LoVo (cell line): ENCODE measurements at regions not wholly inside any gene's neighbourhood (a gene's known extent, or its start where the extent isn't known, plus 50 kb on each side); places are given as distances from the start of the nearest gene placed in this dataset.
"Not testable (repeated sequence)": the region's sequence is repeated elsewhere in the genome, so short reads cannot be mapped to it uniquely, and the experiment has no call there.

ENCODE experiments used
- DNase-seq: peaks from one replicate; pipeline ENCODE4 v3.0.0-alpha.2; 2016; ENCODE audit warnings: low spot score

- DNase-seq: no peak
These were observed 138.9 kb downstream of the LARP7 start for GRCh38 chr4:112775801-112776200.

GRCh38 chr4:112776535-112776934 lies 139.6 kb downstream of the LARP7 start:
- no peak for DNase-seq

- no peak for DNase-seq
These were observed 141.6 kb downstream of the LARP7 start for GRCh38 chr4:112778520-112778919.

GRCh38 chr4:112793033-112793432 lies 156.1 kb downstream of the LARP7 start:
- no peak for DNase-seq

GRCh38 chr4:112800001-112800400 lies 163.1 kb downstream of the LARP7 start:
- no peak for DNase-seq

GRCh38 chr4:112801341-112801740 lies 164.4 kb downstream of the LARP7 start:
- DNase-seq: no peak

GRCh38 chr4:112802780-112803179 lies 165.8 kb downstream of the LARP7 start:
- DNase-seq: no peak

GRCh38 chr4:112807083-112807482 lies 170.1 kb downstream of the LARP7 start:
- no peak for DNase-seq

- DNase-seq: no peak
These were observed 171.1 kb downstream of the LARP7 start for GRCh38 chr4:112808001-112808400.

- no peak for DNase-seq
These were observed 176.8 kb downstream of the LARP7 start for GRCh38 chr4:112813790-112814189.

GRCh38 chr4:112817933-112818593 lies 181.1 kb downstream of the LARP7 start:
- peak; percentile 44 for DNase-seq

- no peak for DNase-seq
These were observed 181.6 kb downstream of the LARP7 start for GRCh38 chr4:112818594-112818965.

- DNase-seq: no peak
These were observed 182.8 kb downstream of the LARP7 start for GRCh38 chr4:112819729-112820128.

- DNase-seq: no peak
These were observed 186.2 kb downstream of the LARP7 start for GRCh38 chr4:112823156-112823555.

- no peak for DNase-seq
These were observed 186.7 kb downstream of the LARP7 start for GRCh38 chr4:112823606-112824005.

GRCh38 chr4:112830753-112831386 lies 193.9 kb downstream of the LARP7 start:
- no peak for DNase-seq

GRCh38 chr4:112832493-112832892 lies 195.6 kb downstream of the LARP7 start:
- DNase-seq: no peak

GRCh38 chr4:112836895-112837294 lies 200.0 kb downstream of the LARP7 start:
- no peak for DNase-seq

GRCh38 chr4:112838015-112838414 lies 201.1 kb downstream of the LARP7 start:
- DNase-seq: not testable (repeated sequence)

GRCh38 chr4:112840061-112840460 lies 203.1 kb downstream of the LARP7 start:
- DNase-seq: no peak

- no peak for DNase-seq
These were observed 203.7 kb downstream of the LARP7 start for GRCh38 chr4:112840619-112841018.

GRCh38 chr4:112842513-112842912 lies 205.6 kb downstream of the LARP7 start:
- no peak for DNase-seq

GRCh38 chr4:112845386-112845785 lies 204.1 kb upstream of the ANK2 start:
- no peak for DNase-seq

GRCh38 chr4:112847045-112847444 lies 202.4 kb upstream of the ANK2 start:
- no peak for DNase-seq
